ENCODE measurements at regions not wholly inside any gene's neighbourhood (a gene's known extent, or its start where the extent isn't known, plus 50 kb on each side); places are given as distances from the start of the nearest gene placed in this dataset.
A peak's percentile ranks its signal among the peaks of the same experiment; 100 is the strongest.
"Not testable (repeated sequence)": the region's sequence is repeated elsewhere in the genome, so short reads cannot be mapped to it uniquely, and the experiment has no call there.

GRCh38 chr11:19625438-19625837 is 87.2 kb upstream of the NAV2 start:
- no peak for DNase-seq

GRCh38 chr11:19617696-19618523 is 94.7 kb upstream of the NAV2 start:
- DNase-seq = no peak

- no peak for DNase-seq
Measured at GRCh38 chr11:19615341-19616183, 97.1 kb upstream of the NAV2 start.

- no peak for DNase-seq
Measured at GRCh38 chr11:19614370-19614940, 98.2 kb upstream of the NAV2 start.

GRCh38 chr11:19612025-19612424 is 100.6 kb upstream of the NAV2 start:
- not testable (repeated sequence) for DNase-seq

GRCh38 chr11:19607656-19608360 is 104.8 kb upstream of the NAV2 start:
- DNase-seq = no peak

GRCh38 chr11:19606856-19607655 is 105.6 kb upstream of the NAV2 start:
- no peak for DNase-seq

- DNase-seq = peak; percentile 29
Measured at GRCh38 chr11:19605520-19606371, 106.9 kb upstream of the NAV2 start.

- no peak for DNase-seq
Measured at GRCh38 chr11:19604679-19605375, 107.8 kb upstream of the NAV2 start.

GRCh38 chr11:19603771-19604170 is 108.9 kb upstream of the NAV2 start:
- no peak for DNase-seq

GRCh38 chr11:19602891-19603290 is 109.7 kb upstream of the NAV2 start:
- no peak for DNase-seq

GRCh38 chr11:19602406-19602805 is 110.2 kb upstream of the NAV2 start:
- DNase-seq = no peak

GRCh38 chr11:19601235-19601634 is 111.4 kb upstream of the NAV2 start:
- no peak for DNase-seq

- DNase-seq = no peak
Measured at GRCh38 chr11:19599681-19600080, 113.0 kb upstream of the NAV2 start.

GRCh38 chr11:19598876-19599486 is 113.7 kb upstream of the NAV2 start:
- DNase-seq = no peak

- DNase-seq = no peak
Measured at GRCh38 chr11:19598456-19598855, 114.2 kb upstream of the NAV2 start.

- no peak for DNase-seq
Measured at GRCh38 chr11:19597876-19598275, 114.8 kb upstream of the NAV2 start.

GRCh38 chr11:19597206-19597605 is 115.4 kb upstream of the NAV2 start:
- DNase-seq = no peak

- DNase-seq = no peak
Measured at GRCh38 chr11:19595840-19596751, 116.5 kb upstream of the NAV2 start.

All from NCI-H1092 treated with DMSO at 0.1 percent for 48 hours (cell line).